ACHN (cell line): ENCODE measurements at regions not wholly inside any gene's neighbourhood (a gene's known extent, or its start where the extent isn't known, plus 50 kb on each side); places are given as distances from the start of the nearest gene placed in this dataset.
"Not testable (repeated sequence)": the region's sequence is repeated elsewhere in the genome, so short reads cannot be mapped to it uniquely, and the experiment has no call there.

Source experiments
- DNase-seq: peaks from one replicate; pipeline ENCODE4 v3.0.0-alpha.2; 2015
- in situ Hi-C: cut with HindIII; loops from 2 replicates; pipeline ENCODE4 v1.10.0; 2017; ENCODE audit warnings: low sequenced_read_pairs, low pct_ligation_motif_present, low pct_unique_long_range_greater_than_20kb

DNA sequence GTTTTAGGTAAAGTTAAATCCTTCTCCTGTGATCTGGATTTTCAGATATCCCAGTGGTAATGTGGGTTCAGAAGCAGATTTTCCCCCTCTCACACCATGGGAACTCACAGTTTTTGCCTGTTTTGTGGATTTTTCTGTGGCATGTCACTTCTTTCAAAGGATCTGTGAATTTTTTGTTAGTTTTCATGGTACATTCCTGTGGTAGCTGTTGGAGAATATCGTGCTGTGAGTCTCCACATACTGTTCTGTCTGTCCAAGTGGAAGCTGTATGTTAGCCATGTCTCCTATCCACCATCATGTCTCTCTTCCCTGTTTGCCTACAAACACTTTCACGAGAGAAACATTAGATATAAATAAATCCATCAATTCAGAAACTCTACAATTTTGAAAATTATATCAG, 378.7 kb upstream of the ADGRB3 start:
- in situ Hi-C loops = no loop called here
- DNase-seq = no peak

DNA sequence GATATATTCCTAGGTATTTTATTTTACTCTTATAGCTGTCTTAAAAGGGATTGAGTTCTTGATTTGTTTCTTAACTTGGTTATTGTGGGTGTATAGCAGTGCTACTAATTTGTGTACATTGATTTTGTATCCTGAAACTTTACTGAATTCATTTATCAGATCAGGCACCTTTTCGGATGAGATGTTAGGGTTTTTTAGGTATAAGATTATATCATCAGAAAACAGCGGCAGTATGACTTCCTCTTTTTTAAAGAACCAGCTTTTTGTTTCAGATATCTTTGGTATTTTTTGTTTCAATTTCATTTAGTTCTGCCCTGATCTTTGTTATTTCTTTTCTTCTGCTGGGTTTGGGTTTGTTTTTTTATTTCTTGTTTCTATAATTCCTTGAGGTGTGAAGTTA, 382.4 kb upstream of the ADGRB3 start:
- no peak for DNase-seq
- in situ Hi-C loops = no loop called here

DNA sequence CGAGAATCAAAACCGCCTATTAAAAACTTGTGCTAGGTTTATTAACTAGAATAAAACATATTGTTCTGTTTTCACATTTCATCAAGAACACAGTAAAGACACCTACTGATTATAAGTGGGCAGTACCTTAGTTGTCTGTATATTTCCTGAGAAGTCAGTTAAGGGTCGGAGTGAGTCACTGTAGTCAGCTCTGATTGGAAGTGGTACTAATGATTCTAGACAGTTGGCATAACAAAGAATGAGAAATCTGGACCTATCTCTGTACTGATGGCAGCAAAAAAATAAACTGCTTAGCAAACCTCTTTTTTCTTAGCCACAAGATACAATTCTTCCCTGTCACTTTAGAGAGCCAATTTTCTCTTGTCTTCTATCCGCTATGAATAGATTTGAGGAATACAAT, 387.3 kb upstream of the ADGRB3 start:
- in situ Hi-C loops = no loop called here
- no peak for DNase-seq

DNA sequence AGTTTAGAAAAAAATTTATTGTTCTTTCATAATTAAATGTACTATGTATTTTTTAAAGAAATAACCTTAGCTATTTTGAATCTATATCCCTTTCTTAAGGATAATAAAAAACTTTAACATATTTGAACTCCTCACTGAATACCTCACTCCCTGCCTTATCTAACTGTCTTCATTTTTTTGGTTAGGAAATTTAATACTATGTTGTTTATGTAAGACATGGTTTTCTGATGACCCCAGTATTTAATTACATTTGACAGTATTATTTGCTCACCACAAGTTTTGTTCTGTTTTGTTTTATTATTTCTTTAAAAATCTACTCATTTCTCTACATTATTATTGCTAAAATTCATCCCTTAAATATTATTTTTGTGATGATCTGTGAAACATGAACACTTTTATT, 394.4 kb upstream of the ADGRB3 start:
- DNase-seq = no peak
- in situ Hi-C loops = no loop called here

DNA sequence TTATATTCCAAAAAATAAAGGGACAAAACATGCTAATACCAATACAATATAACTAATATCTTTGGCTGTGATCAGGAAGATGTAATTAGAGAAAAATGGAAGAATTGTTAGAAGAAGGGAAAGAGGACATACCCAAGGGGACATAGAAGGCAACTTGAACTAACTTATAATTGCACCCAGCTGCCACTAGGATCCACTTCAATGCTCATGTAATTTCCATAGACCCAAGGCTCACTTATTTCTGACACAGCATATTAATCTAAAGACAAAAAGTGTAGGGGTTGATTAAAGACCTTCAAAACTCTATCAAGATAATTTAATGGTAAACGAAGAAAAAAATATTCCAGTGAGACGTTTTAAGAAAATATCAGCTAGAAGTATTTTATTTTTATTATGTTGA, 396.0 kb upstream of the ADGRB3 start:
- in situ Hi-C loops = no loop called here

DNA sequence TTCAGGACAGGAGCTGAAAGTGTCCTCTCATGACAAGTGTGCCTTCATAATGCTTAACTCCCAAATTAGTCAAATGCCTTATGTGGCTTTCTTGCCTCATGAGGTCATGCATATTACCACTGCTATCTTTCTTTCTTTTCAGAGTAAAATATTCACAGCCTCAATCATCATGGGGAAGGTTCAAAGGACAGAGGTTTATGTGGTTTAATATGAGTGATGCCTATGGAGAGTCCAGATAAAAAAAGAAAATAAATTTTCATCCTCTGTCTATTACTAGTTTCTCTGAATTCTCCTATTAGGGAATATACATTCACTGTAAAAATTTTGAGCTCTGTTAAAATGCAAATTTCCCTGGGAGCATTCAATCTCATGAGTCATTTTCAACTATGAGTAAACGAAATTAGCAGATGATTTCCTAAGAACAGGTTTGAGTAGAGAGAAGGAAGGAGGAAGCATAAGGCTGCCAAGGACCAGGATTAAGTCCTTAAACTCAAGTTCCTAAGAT, 396.9 kb upstream of the ADGRB3 start:
- in situ Hi-C loops = no loop called here
- DNase-seq = peak; percentile 7

More for the DNA sequence above, 396.0 kb upstream of the ADGRB3 start:
- no peak for DNase-seq

DNA sequence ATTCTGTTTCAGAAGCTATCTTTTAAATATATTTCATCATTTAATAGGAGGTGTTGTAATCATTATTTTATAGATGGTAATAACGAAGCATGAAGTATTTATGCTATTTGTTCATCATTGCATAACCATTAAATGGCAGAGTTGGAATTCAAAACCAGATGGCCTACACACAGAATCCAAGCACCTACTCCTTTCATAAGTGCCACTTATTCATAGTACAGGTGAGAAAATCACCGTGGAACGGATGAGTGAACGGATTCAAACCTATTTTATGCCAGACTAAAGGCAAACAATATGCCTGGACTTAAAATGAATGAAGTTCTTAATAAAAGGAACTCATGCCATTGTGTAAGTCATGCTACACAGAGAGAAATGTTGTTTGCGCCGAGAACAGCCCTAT, 397.9 kb upstream of the ADGRB3 start:
- in situ Hi-C loops = no loop called here
- no peak for DNase-seq

DNA sequence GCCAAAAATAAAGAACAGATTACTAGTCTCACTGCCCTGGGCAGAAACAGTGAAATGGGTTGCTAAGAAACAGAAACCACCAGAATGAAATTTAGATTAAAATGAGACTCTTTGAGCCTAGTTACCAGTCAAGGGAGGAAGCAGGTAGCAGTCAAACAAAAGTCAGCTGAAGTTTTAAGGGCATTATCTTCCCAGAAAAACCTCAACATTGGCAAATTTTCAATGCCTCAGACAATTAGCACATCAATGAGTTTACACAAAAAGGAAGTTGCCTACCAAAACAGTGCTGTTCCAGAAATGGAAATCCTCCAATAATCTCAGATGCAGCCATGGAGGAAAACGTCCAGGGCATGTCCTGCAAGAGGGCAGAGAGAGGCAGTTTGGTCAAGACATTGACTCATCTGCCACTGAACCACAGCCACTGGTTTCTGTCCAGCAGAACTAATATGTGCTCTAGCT, 399.7 kb upstream of the ADGRB3 start:
- in situ Hi-C loops = no loop called here

DNA sequence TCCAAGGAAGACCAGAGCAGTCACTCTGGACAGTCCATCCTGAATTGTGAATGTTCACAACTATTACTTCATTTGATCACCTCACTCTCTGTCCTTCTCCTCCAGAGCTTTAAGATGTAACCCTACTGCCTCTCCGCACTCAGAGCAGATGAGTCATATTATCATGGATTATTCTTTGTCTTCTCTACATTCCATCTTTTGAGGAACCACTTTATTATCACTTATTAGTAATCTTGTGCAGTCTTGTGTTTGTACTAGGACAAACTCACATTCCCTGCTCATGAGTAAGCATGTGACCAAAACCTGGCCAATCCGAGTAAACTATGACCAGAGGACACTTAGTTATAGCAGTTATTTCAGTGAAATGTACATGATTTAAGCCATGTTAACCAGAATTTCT, 401.5 kb upstream of the ADGRB3 start:
- in situ Hi-C loops = no loop called here
- DNase-seq = no peak

More for the DNA sequence above, 399.7 kb upstream of the ADGRB3 start:
- DNase-seq = no peak

DNA sequence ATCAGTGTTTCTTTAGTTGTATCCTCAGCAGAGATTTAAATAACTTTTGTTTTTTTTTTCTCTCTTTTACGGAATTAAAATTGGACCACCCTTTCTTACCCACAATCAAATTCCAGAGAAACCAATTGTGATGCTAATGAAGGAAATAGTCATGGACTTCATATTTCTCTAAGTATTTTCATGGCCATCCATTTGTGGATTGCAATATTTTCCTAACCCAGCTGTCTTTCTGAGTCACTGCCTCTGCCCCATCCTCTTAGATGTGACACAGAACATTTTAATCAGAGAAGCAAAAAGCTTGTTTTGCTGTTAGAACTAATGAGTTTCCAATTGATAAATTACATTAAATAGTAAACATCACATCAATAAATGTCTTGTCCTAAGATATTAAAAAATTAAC, 405.5 kb upstream of the ADGRB3 start:
- in situ Hi-C loops = no loop called here
- no peak for DNase-seq

DNA sequence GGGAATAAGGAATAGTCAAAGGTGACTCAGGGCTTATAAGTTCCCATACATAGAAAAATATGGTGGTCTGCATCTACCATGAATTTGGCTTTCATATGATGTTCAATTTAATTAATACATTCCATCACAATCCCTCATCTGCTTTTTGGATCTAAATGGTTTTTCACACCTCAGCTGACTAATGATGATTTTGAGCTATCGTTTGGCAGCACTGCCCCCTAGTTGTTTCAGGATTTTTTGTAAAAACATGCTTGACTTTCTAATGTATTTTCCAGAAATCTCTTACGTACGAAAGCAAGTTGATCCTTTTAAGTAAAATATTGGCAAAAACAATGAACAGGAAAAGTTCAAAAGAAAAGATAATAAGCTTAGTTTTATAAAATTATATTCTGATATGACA, 408.6 kb upstream of the ADGRB3 start:
- in situ Hi-C loops = no loop called here
- DNase-seq = peak; percentile 6

DNA sequence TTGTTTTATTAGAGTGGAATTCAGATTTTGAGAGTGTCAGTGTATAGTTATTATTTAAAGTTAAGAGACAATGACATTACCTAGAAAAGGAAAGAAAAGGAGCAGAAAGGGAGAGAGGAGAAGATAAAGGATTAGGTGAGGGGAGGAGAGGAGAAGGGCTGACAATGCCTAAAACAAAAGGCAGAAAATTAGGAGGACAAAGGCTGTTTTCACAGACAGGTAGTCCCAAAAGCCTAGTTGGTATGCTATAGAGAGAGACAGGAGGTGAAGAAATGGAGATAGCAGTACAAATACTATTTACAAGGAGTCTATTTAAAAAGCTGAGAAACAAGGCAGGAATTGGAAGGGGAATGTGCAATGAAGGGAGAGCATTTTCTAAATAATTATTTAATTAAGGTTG, 409.4 kb upstream of the ADGRB3 start:
- in situ Hi-C loops = no loop called here
- DNase-seq = no peak

DNA sequence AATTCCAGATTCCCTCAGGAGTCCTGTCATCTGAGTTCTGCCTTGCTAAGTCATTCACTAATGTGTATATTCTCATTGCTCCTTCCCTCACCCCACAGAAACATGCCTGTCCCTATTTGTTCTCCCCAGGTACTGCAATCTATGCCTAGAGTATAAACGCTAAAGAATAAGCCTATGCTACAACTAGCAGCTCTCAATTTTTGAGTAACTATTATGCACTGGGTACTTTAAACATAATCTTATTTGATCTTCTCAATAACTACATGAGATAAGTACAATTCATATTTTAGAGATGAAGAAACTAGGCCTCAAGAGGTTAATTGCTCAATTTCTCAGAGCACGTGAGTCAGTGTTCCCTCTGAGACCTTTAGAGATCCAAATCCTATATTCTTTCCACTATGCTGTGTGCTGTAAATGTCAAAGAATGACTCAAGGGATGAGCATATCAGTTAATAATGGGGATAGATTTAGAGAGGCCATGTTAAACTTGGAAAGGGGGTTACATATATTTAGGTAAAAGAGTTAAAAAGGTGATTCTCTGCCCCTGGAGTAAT, 423.8 kb upstream of the ADGRB3 start:
- DNase-seq = no peak

DNA sequence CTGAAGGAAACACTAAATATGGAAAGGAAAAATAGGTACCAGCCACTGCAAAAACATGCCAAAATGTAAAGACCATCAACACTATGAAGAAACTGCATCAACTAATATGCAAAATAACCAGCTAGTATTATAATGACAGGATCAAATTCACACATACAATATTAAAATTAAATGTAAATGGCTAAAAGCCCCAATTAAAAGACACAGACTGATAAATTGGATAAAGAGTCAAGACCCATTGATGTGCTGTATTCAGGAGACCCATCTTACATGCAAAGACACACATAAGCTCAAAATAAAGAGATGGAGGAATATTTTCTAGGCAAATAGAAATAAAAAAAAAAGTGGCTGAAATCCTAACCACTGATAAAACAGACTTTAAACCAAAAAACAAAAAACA, 427.5 kb upstream of the ADGRB3 start:
- in situ Hi-C loops, DNase-seq: not testable (repeated sequence)

More for the DNA sequence above, 423.8 kb upstream of the ADGRB3 start:
- in situ Hi-C loops = no loop called here

DNA sequence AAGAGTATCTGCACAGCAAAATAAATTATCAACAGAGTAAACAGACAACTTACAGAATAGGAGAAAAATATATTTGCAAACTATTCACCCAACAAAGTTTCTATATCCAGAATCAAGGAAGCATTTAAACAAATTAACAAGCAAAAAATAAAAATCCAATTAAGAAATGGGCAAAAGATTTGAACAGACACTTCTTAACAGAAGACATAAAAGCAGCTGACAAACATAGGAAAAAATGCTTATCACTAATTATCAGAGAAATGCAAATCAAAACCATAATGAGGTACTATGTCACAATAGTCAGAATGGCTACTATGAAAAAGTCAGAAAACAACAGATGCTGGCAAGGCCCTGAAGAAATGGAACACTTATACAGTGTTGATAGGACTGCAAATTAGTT, 434.2 kb upstream of the ADGRB3 start:
- in situ Hi-C loops = no loop called here
- no peak for DNase-seq

DNA sequence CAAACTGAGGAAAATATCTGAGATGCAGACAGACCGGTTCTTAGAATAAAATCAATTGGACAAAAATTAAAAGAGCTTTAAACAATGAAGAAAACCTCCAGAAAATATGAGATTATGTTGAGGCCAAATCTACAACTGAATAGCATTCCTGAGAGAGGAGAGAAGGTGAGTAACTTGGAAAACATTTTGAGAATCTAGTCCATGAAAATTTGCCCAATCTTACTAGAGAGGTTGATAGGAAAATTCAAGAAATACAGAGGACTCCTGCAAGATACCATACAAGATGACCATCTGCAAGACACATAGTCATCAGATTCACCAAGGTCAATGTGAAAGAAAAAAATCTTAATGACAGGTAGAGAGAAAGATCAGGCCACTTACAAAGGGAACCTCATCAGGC, 437.7 kb upstream of the ADGRB3 start:
- in situ Hi-C loops = no loop called here
- DNase-seq = no peak

DNA sequence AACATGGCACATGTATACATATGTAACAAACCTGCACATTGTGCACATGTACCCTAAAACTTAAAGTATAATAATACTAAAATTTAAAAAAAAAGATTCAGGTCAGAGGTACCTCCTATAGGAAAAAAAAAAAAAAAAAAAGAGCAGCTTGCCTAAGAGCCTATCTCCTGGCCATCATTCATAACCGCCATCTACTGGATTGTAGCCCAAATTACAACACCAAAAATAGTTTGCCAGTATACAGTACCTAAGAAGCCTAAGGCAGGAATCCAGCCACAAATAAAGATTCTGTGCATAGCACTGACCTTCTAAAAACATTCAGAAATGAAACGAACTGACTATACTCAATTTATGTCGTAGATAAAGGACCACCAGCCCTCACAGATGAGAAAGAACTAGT, 438.4 kb upstream of the ADGRB3 start:
- in situ Hi-C loops = no loop called here
- DNase-seq = peak; percentile 35

DNA sequence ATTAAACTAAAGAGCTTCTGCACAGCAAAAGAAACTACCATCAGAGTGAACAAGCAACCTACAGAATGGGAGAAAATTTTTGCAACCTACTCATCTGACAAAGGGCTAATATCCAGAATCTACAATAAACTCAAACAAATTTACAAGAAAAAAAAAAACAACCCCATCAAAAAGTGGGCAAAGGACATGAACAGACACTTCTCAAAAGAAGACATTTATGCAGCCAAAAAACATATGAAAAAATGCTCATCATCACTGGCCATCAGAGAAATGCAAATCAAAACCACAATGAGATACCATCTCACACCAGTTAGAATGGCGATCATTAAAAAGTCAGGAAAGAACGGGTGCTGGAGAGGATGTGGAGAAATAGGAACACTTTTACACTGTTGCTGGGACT, 439.3 kb upstream of the ADGRB3 start:
- in situ Hi-C loops, DNase-seq: not testable (repeated sequence)

DNA sequence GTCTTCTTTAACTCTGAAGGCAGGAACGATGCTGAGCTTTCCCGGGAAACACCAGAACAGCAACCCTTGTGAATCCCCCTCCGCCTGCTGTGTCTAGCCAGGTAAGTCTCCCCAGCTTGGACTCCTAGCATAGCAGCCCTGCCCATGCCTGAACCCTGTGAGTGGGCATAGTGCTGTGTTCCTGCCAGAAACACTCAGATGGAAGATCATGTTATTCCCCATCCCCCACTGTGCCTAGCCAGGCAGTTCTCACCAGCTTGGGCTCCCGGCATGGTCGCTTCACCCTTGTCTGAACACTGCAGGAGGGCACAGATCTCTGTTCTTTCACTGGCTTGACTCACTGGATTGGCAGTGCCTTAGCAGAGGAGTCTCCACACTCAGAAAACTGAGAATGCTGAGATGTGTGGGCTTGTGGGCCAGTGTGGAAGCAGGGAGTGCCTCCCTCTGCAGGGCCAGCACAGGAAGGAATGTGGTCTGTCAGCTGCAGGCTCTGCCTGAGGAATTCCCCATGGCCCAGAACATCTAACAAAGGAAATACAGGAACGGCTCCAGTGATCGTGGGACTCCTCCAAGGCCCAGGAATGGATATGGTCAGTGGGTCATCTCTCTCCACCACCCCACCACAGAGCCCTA, 440.1 kb upstream of the ADGRB3 start:
- no peak for DNase-seq
- in situ Hi-C loops = no loop called here

DNA sequence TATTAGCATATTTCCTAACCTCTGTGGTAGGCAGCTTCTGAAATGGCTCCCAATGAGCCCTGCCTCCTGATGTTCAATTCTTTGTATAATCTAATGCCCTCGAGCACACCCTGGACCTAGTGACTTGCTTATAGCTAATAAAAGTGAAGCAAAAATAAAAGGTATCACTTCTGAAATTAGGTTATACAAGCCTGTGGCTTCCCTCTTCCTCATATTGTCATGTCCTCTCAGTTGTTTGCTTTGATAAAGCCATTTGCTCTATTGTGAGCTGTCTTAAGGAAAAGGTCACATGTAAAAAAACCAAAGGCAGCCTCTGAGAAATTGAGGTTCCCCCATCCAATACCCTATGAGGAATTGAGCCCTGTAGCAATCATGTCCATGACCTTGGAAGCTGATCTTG, 442.1 kb upstream of the ADGRB3 start:
- DNase-seq = no peak
- in situ Hi-C loops = no loop called here
